Mesodermal cell (in vitro differentiated cells): ENCODE measurements at regions not wholly inside any gene's neighbourhood (a gene's known extent, or its start where the extent isn't known, plus 50 kb on each side); places are given as distances from the start of the nearest gene placed in this dataset.
"Not testable (repeated sequence)": the region's sequence is repeated elsewhere in the genome, so short reads cannot be mapped to it uniquely, and the experiment has no call there.

Source experiments
- H3K27ac ChIP-seq: 2 replicates; pipeline ENCODE4 v1.7.0; 2013; ENCODE audit warnings: mild to moderate bottlenecking, low read depth, low read length, moderate library complexity; ENCODE audit not compliant: severe bottlenecking
- H3K36me3 ChIP-seq: 2 replicates; pipeline ENCODE4 v1.7.1; 2013; ENCODE audit warnings: mild to moderate bottlenecking, low read length, moderate library complexity; ENCODE audit not compliant: control insufficient read depth, insufficient read depth
- H3K4me1 ChIP-seq: one replicate; pipeline ENCODE4 v1.7.1; 2013; ENCODE audit warnings: mild to moderate bottlenecking, low read length; ENCODE audit not compliant: insufficient read depth, control insufficient read depth, poor library complexity, severe bottlenecking
- H3K4me3 ChIP-seq: 2 replicates; pipeline ENCODE4 v1.7.0; 2013; ENCODE audit warnings: low read length, control low read depth, mild to moderate bottlenecking; ENCODE audit not compliant: insufficient read depth, poor library complexity, severe bottlenecking; ENCODE audit errors: extremely low read depth
- H3K9me3 ChIP-seq: 2 replicates; pipeline ENCODE4 v1.7.1; 2013; ENCODE audit warnings: mild to moderate bottlenecking, low read length, moderate library complexity; ENCODE audit not compliant: control insufficient read depth
- WGBS, 2 experiments: methylation state at CpG; one replicate each; pipeline ENCODE4 v1.1.5; 2013; ENCODE audit warnings: missing lambda C conversion rate in 2 of 2; ENCODE audit not compliant: insufficient coverage in 2 of 2; 5-methylcytosine and 5-hydroxymethylcytosine counted together

DNA sequence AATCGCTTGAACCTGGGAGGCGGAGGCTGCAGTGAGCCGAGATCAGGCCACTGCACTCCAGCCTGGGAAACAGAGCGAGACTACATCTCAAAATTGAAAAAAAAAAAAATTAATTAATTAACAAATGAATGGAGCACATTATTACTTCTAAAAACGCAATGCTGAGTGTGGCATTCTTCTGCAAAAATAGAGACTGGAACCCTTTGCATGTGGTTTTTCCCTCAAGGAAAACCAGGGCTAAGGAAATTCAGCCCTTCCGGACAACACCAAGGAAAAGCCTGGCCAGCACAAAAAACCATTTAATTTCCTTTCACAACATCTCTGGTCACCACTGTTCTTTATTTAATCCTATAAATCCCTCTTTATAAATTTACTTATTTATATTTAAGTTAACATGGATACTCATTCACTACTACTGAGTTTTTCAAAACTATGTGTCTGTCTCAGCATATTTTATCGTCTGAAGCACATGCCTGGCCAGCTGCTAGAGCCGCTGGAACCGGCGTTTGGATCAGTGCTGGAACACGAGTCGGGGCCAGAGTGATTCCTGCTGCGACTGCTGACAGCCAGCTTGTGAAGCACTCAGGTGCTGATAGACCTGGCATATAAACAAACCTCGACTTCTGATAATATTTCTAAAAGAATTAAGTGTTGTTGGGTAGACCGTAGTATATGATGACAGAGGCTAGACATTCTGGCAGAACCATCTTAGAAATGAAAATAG is 84.5 kb upstream of the WWC2 start:
- WGBS, 2 experiments, result 88 to 93% methylated on average over 7 to 11 of the region's 15 CpGs
- Histone ChIP-seq H3K4me3 (no peak overlapping the region), H3K4me1 (no peaks in the 10 kb centered on the region), H3K9me3 (no peaks in the 10 kb centered on the region), H3K36me3 (no peaks in the 10 kb centered on the region), H3K27ac (no peak overlapping the region)

DNA sequence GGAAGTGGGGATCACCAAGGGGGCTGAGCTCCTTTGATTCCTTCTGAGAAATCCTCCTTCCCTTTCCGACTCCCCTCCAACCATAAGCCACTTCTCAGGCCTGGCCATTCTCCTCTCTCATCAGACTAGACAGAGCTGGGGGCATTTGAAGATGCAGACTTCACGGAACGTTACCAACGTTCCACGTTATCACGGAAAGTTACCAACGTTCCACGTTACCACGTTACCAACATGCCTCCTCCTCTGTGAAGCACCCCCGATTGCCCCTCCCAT is 85.4 kb upstream of the WWC2 start:
- Histone ChIP-seq H3K36me3 (no peaks in the 10 kb centered on the region), H3K27ac (no peak overlapping the region), H3K4me3 (no peak overlapping the region), H3K9me3 (no peaks in the 10 kb centered on the region), H3K4me1 (no peaks in the 10 kb centered on the region)
- 95 to 98% methylated on average over 10 of the region's 10 CpGs for WGBS, 2 experiments

DNA sequence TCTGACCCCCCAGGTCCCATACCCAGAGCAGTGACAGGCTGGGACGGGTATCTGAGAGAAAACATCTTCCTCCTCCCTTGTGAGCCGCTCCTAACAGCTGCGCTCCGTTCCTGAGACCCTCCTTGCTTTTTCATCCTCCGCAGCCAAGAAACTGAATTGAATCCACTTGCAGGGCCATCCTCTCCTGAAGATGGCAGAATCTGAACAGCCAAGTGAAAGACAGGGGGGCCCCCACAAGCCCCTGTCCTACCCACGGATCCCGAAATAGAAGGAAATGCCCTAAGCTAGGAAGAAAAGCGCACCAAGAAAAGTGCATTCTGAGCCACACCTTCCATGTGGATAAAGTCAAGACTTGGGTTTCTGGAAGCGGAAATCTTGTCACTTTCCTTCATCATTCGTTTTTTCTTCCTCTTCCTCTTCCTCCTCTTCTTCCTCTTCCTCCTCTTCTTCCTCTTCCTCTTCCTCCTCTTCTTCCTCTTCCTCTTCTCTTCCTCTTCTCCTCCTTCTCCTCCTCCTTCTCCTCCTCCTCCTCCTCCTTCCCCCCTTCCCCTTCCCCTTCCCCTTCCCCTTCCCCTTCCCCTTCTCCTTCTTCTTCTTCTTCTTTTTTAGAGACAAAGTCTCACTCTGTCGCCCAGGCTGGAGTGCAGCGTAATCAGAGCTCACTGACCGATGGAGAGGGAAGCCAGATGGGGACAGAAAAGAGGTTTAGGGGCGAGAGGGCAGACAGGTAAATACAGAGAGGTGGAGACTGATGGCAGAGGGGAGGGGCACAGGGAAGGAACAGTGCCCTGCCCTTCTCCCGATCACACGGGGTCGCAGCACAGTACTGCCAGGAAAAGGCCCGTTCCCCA is 86.0 kb upstream of the WWC2 start:
- Histone ChIP-seq H3K36me3 (no peaks in the 10 kb centered on the region), H3K4me1 (no peaks in the 10 kb centered on the region), H3K4me3 (no peak overlapping the region), H3K9me3 (no peaks in the 10 kb centered on the region), H3K27ac (no peak overlapping the region)
- 85 to 89% methylated on average over 12 to 15 of the region's 18 CpGs for WGBS, 2 experiments

DNA sequence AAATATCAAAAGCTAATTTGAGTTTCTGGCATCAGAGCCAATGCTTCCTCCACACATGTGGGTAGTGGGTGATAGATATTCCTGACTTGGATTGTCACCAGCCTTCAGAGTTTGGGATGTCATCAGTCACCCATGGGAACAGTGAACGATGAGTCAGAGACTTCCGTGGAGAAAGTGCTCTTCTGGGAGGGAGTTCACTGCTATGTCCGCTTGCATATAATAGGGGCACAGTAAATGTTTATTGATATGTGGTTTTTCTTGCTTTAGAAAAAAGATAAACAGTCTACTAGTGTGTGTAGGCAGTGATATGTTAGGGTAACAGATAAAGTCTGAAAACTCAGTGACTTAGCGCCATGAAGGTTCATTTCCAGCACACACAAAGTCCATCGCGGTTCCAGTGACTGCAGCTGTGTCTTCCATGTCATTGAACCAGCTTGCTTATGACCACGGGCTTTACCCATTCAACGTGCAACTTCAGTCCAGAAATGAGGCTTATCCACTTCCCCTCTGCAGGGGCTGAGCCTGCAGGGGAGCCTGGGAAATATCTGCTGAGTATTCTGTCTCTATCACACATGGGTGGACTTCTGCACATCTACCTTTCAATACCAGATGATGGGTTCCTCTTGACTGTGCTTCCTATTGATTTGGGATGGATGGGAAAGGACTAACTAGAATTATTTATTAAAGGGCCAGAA is 87.7 kb upstream of the WWC2 start:
- H3K27ac ChIP-seq, result no peak overlapping the region
- H3K36me3 ChIP-seq, result no peaks in the 10 kb centered on the region
- WGBS, 2 experiments, result 87 to 89% methylated on average over 6 to 8 of the region's 8 CpGs
- H3K9me3 ChIP-seq, result no peaks in the 10 kb centered on the region
- no peak overlapping the region for H3K4me3 ChIP-seq
- no peaks in the 10 kb centered on the region for H3K4me1 ChIP-seq

DNA sequence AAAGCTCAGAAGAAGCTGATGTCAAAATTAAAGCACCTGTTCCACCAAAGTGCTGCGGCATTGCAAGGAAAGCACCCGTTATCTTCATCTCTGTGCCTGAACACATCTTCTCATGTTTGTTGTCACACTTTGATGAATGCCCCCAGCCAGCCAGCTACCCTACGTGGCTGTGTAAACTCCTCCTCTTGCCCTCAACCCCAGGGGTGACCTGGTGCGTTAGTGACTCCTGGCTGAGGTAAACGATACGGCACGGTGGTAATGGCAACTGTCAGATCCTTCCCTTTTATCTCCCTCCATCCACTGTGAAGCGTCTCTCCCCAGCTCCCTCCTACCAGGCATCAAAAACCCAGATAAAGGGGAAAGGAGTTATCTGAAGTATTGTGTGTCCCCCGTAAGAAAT is 90.6 kb upstream of the WWC2 start:
- Histone ChIP-seq H3K9me3 (no peaks in the 10 kb centered on the region), H3K36me3 (no peaks in the 10 kb centered on the region), H3K4me3 (no peak overlapping the region), H3K4me1 (no peaks in the 10 kb centered on the region), H3K27ac (no peak overlapping the region)
- 50 to 62% methylated on average over 4 to 7 of the region's 9 CpGs for WGBS, 2 experiments

DNA sequence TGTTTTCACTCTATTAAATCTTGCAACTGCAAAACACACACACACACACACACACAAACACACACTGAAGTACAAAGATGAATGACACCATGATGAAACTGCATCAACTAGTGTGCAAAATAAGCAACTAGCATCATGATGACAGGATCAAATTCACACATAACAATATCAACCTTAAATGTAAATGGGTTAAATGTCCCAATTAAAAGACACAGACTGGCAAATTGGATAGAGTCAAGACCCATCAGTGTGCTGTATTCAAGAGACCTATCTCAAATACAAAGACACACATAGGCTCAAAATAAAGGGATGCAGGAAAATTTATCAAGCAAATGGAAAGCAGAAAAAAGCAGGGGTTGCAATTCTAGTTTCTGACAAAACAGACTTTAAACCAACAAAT is 87.2 kb upstream of the DCTD start:
- not testable (repeated sequence) for H3K4me3 ChIP-seq, H3K4me1 ChIP-seq, H3K9me3 ChIP-seq, H3K36me3 ChIP-seq, H3K27ac ChIP-seq

DNA sequence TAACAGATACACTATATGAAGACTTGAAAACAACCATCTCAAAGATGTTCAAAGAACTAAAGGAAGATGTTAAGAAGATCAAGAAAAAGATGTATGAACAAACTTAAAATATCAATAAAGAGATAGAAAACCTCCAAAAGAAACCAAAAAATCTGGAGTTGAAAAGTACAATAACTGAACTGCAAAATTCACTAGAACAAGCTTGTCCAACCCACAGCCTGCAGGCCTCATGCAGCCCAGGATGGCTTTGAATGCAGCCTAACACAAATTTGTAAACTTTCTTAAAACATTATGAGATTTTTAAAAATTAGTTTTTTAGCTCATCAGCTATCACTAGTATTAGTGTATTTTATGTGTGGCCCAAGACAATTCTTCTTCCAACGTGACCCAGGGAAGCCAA is 77.0 kb upstream of the DCTD start:
- Histone ChIP-seq H3K4me1 (no peaks in the 10 kb centered on the region), H3K27ac (no peak overlapping the region), H3K9me3 (no peaks in the 10 kb centered on the region), H3K36me3 (no peaks in the 10 kb centered on the region), H3K4me3 (no peak overlapping the region)
- WGBS, 2 experiments, result no CpG with 5 or more reads among the region's 1 CpG

DNA sequence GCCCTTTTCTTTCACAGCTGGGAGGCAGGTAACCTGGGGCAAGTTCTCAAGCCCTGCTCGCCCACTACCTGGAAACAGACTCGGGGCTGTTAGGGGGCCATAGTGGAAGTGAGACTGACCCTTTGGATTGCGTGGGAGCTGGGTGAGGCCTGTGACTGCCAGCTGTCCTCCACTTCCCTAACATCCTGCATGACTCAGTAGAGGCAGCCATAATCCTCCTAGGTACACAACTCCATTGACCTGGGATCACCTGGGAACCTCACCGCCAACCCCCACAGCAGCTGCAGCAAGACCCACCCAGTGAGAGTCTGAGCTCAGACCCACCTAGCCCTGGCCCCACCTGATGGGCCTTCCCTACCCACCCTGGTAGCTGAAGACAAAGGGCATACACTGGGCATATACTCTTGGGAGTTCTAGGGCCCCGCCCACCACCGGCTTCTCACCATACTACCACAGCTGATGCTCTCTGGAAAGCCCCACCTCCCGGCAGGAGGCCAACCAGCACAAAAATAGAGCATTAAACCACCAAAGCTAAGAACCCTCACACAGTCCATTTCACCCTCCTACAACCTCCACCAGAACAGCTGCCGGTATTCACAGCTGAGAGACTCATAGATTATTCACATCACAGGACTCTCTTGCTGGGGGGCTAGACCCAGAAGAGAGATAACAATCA is 61.1 kb upstream of the DCTD start:
- Histone ChIP-seq H3K4me3 (no peak overlapping the region), H3K4me1 (peaks cover 44% of the 10 kb centered on the region), H3K36me3 (no peaks in the 10 kb centered on the region), H3K9me3 (no peaks in the 10 kb centered on the region), H3K27ac (peak overlapping the region; percentile 0)
- 84 to 89% methylated on average over 2 to 7 of the region's 8 CpGs for WGBS, 2 experiments

DNA sequence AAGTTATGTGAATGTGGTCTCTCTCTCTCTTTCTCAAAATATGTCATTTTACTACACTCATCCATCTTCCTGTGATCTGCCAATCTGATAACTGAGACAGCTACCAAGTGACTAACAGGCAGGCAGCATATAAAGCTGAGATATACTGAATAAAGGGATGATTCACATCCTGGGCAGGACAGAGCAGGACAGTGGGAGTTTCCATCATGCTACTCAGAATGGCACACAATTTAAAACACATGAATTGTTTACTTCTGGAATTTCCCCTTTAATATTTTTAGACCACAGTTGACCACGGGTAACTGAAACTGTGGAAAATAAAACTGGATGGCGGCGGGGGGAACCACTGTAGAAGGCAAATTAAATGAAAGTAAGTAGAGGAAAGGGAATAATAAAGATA is 58.6 kb upstream of the DCTD start:
- WGBS, 2 experiments, result no CpG with 5 or more reads among the region's 3 CpGs
- Histone ChIP-seq H3K9me3 (no peaks in the 10 kb centered on the region), H3K4me1 (peaks cover 44% of the 10 kb centered on the region), H3K27ac (peak overlapping the region; percentile 77), H3K36me3 (no peaks in the 10 kb centered on the region), H3K4me3 (no peak overlapping the region)

DNA sequence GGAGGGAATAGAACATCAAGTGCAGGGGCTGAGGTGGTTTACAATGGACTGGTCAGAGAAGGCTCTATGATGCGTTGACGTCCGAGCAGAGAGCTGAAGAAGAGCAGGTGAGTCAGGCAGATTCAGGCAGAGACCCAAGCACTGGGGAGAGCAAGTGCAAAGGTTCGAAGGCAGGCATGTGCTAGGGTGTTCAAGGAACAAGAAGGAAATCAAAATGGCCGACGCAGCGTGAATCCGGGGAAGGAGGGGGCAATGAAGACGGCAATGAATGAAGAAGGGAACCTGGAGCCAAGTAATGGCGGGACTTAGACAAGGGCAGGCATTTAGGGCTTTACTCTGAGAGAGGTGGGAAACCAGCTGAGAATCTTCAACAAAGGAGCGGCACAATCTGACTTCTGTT is 56.8 kb upstream of the DCTD start:
- Histone ChIP-seq H3K27ac (peak overlapping the region; percentile 23), H3K4me3 (no peak overlapping the region), H3K4me1 (peaks cover 44% of the 10 kb centered on the region), H3K36me3 (no peaks in the 10 kb centered on the region), H3K9me3 (no peaks in the 10 kb centered on the region)
- whole genome bisulfite sequencing, 2 experiments, result 87 to 96% methylated on average over 11 of the region's 11 CpGs
